Activated CD4-positive, CD25-positive, alpha-beta regulatory T cell treated with anti-CD3 and anti-CD28 coated beads, Interleukin-2, amount 50 U/mL, for 24 hours (primary cell): ENCODE measurements at regions not wholly inside any gene's neighbourhood (a gene's known extent, or its start where the extent isn't known, plus 50 kb on each side); places are given as distances from the start of the nearest gene placed in this dataset.
"Not testable (repeated sequence)": the region's sequence is repeated elsewhere in the genome, so short reads cannot be mapped to it uniquely, and the experiment has no call there.

Experiments used
- ATAC-seq, 2 donors: fragments of 150-1000 bp; cut with Tn5 transposase; one replicate each; pipeline ENCODE4 v1.10.0; 2021; ENCODE audit warnings: mild to moderate bottlenecking in 1 of 2, moderate library complexity in 1 of 2

GRCh38 chr17:13204607-13205237 is 186.9 kb upstream of the ELAC2 start:
- no peak for ATAC-seq

GRCh38 chr17:13202835-13203234 is 185.0 kb upstream of the ELAC2 start:
- ATAC-seq = no peak

GRCh38 chr17:13200671-13201070 is 182.8 kb upstream of the ELAC2 start:
- no peak for ATAC-seq

GRCh38 chr17:13199425-13199824 is 181.6 kb upstream of the ELAC2 start:
- ATAC-seq = no peak

GRCh38 chr17:13197586-13197985 is 179.8 kb upstream of the ELAC2 start:
- ATAC-seq = no peak

GRCh38 chr17:13194887-13195286 is 177.1 kb upstream of the ELAC2 start:
- ATAC-seq = no peak

GRCh38 chr17:13182854-13183253 is 165.0 kb upstream of the ELAC2 start:
- ATAC-seq = no peak

GRCh38 chr17:13182450-13182849 is 164.6 kb upstream of the ELAC2 start:
- ATAC-seq = no peak

- ATAC-seq = no peak
These were observed 163.9 kb upstream of the ELAC2 start for GRCh38 chr17:13181683-13182082.

- ATAC-seq = no peak
These were observed 158.6 kb upstream of the ELAC2 start for GRCh38 chr17:13176436-13176835.

GRCh38 chr17:13171790-13172189 is 154.0 kb upstream of the ELAC2 start:
- no peak for ATAC-seq

- ATAC-seq = no peak
These were observed 144.5 kb upstream of the ELAC2 start for GRCh38 chr17:13162361-13162760.

GRCh38 chr17:13160790-13161189 is 143.0 kb upstream of the ELAC2 start:
- ATAC-seq = no peak

GRCh38 chr17:13160296-13160695 is 142.5 kb upstream of the ELAC2 start:
- ATAC-seq = no peak

GRCh38 chr17:13158494-13159240 is 140.8 kb upstream of the ELAC2 start:
- ATAC-seq = no peak

GRCh38 chr17:13157656-13158055 is 139.8 kb upstream of the ELAC2 start:
- no peak for ATAC-seq

GRCh38 chr17:13154930-13155329 is 137.1 kb upstream of the ELAC2 start:
- no peak for ATAC-seq

- ATAC-seq = no peak
These were observed 136.6 kb upstream of the ELAC2 start for GRCh38 chr17:13154398-13154797.

GRCh38 chr17:13153036-13153435 is 135.2 kb upstream of the ELAC2 start:
- ATAC-seq = no peak

- no peak for ATAC-seq
These were observed 134.7 kb upstream of the ELAC2 start for GRCh38 chr17:13152501-13152900.

GRCh38 chr17:13150738-13151137 is 132.9 kb upstream of the ELAC2 start:
- not testable (repeated sequence) for ATAC-seq

GRCh38 chr17:13143001-13143400 is 125.2 kb upstream of the ELAC2 start:
- no peak for ATAC-seq

- no peak for ATAC-seq
These were observed 122.9 kb upstream of the ELAC2 start for GRCh38 chr17:13140750-13141149.

- no peak for ATAC-seq
These were observed 117.7 kb upstream of the ELAC2 start for GRCh38 chr17:13135506-13135905.

- no peak for ATAC-seq
These were observed 116.2 kb upstream of the ELAC2 start for GRCh38 chr17:13134076-13134475.
